ENCODE measurements at regions not wholly inside any gene's neighbourhood (a gene's known extent, or its start where the extent isn't known, plus 50 kb on each side); places are given as distances from the start of the nearest gene placed in this dataset.

DNA sequence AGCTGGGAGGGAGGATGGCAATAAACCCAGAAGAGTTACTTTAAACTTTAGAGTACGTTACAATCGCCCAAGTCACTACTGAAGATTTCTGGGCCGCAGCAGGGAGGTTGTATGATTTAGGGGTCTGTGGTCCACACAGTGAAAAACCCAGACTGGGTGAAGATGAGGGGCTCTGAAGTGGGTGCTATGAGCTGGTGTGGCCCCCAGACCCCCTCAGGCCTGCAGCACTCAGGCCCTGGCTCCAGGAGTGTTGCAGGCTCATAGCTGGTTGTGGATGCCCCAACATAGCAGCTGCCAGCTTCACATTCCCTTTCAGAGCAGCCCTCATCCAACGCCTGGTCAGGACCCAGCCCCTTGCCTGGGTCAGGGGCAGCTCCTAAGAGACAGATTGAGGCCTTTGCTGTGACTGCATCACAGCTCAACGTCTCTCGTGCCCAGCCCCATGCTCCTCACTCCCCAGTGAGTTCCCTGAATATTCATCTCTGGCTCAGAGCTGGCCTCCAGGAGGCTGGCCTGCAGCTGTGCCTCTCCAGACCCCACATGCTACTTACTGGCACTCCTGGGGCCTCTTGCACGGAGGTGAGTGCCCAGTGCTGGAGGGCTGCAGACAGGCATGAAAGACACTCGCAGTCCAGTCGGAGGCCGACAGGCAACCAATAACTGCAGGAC, 94.5 kb upstream of the MYCN start:
- no peak overlapping the region for H3K4me3 ChIP-seq (ENCODE audit: low read depth, low read length)
- no peak for DNase-seq (ENCODE audit: low read depth)
- TF ChIP-seq, protein P1, sequence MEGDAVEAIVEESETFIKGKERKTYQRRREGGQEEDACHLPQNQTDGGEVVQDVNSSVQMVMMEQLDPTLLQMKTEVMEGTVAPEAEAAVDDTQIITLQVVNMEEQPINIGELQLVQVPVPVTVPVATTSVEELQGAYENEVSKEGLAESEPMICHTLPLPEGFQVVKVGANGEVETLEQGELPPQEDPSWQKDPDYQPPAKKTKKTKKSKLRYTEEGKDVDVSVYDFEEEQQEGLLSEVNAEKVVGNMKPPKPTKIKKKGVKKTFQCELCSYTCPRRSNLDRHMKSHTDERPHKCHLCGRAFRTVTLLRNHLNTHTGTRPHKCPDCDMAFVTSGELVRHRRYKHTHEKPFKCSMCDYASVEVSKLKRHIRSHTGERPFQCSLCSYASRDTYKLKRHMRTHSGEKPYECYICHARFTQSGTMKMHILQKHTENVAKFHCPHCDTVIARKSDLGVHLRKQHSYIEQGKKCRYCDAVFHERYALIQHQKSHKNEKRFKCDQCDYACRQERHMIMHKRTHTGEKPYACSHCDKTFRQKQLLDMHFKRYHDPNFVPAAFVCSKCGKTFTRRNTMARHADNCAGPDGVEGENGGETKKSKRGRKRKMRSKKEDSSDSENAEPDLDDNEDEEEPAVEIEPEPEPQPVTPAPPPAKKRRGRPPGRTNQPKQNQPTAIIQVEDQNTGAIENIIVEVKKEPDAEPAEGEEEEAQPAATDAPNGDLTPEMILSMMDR (IDR thresholded peaks at IDR 0.05; ENCODE audit: control insufficient read depth, extremely low read depth, insufficient read depth) = no peak

DNA sequence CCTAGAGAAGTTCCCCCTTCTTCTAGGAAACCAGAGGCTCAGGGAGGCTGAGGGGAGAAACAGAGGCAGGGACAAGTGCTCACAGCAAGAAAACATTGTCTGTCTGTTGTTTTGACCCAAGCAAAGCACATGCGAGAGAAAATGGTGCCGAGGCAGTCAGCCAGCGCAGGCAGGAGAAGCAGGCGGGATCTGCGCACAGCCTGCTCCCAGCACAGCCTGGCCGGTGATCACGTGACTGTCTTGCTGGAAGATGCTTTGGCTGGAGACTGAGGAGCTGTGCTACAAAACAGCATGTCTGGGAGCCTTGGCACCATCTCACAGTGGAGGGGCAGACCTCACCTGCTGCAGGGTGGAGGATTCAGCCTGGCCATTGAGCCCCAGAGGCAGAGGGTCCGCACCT, 93.7 kb upstream of the MYCN start:
- no peak for DNase-seq (ENCODE audit: low read depth)
- no peak overlapping the region for H3K4me3 ChIP-seq (ENCODE audit: low read depth, low read length)
- TF ChIP-seq, protein P1 (IDR thresholded peaks at IDR 0.05; ENCODE audit: control insufficient read depth, extremely low read depth, insufficient read depth) = no peak

DNA sequence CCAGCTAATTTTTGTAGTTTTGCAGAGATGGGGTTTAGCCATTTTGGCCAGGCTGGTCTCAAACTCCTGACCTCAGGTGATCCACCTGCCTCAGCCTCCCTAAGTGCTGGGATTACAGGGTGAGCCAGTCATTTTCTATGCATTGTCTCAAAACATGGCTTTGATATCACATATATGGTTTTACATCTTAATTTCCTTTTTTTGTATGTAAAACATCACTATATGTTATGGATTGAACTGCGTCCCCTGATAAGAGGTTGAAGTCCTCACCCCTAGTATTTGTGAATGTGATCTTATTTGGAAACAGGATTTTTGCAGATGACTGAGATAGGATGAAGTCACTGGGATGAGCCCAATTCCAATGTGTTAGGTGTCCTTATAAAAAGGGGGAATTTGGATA, 89.8 kb upstream of the MYCN start:
- DNase-seq (ENCODE audit: low read depth) = no peak
- H3K4me3 ChIP-seq (ENCODE audit: low read depth, low read length) = no peak overlapping the region
- TF ChIP-seq, protein P1 (IDR thresholded peaks at IDR 0.05; ENCODE audit: control insufficient read depth, extremely low read depth, insufficient read depth) = no peak

DNA sequence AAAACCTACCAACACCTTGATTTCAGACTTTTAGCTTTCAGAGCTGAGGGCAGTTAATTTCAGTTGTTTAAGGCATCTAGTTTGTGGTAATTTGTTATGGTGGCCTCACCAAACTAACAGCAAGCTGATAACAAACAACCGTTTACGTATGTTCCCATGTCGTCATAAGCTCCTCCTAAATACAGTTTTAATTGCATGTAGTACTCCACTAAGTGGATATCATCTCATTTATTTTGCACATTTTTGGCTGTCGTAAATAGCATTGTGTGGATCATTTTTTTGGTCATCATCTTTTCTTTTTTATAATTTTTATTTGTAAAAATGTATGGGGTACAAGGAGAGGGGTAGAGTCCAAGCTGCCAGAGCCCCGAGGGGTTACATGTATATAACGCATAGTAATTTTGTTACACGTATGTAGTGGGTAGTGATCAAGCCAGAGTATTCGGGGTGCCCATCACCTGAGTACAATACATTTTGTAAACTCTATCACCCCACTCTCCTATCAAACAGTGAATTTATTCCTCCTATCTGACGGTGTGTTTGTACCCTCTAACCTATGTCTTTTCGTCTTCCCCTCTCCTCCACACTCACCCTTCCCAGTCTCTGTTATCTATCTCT, 89.2 kb upstream of the MYCN start:
- no peak for DNase-seq (ENCODE audit: low read depth)
- H3K4me3 ChIP-seq (ENCODE audit: low read depth, low read length) = no peak overlapping the region
- TF ChIP-seq, protein P1 (IDR thresholded peaks at IDR 0.05; ENCODE audit: control insufficient read depth, extremely low read depth, insufficient read depth) = no peak

DNA sequence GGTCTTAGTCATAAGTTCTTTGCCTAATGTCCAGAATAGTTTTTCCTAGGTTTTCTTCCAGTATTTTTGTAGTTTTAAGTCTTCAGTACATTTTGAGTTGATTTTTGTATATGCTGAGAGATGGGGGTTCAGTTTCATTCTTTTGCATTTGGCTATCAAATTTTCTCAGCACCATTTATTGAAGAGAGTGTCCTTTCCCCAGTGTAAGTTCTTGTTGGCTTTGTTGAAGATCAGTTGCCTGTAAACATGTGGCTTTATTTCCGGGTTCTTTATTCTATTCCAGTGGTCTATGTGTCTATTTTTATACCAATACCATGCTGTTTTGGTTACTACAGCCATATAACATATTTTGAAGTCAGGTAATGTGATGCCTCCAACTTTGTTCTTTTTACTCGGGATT, 87.5 kb upstream of the MYCN start:
- TF ChIP-seq, protein P1 (IDR thresholded peaks at IDR 0.05; ENCODE audit: control insufficient read depth, extremely low read depth, insufficient read depth) = no peak
- DNase-seq (ENCODE audit: low read depth) = no peak
- no peak overlapping the region for H3K4me3 ChIP-seq (ENCODE audit: low read depth, low read length)

DNA sequence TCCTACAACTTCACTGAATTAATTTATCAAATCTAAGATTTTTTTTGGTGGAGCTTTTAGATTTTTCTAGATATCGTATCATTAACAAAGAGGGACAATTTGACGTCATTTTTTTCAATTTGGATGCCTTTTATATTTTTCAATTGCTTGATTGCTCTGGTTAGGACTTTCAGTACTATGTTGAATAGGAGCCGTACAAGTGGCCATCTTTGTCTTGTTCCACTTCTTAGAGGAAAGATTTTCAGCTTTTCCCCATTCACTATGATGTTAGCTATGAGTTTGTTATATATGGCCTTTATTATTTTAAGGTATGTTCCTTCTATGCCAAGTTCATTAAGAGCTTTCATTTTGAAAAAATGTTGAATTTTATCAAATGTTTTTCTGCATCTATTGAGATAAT, 86.4 kb upstream of the MYCN start:
- H3K4me3 ChIP-seq (ENCODE audit: low read depth, low read length) = no peak overlapping the region
- TF ChIP-seq, protein P1 (IDR thresholded peaks at IDR 0.05; ENCODE audit: control insufficient read depth, extremely low read depth, insufficient read depth) = no peak
- no peak for DNase-seq (ENCODE audit: low read depth)

Measured in LNCaP clone FGC (cell line).